ENCODE measurements at regions not wholly inside any gene's neighbourhood (a gene's known extent, or its start where the extent isn't known, plus 50 kb on each side); places are given as distances from the start of the nearest gene placed in this dataset.

DNA sequence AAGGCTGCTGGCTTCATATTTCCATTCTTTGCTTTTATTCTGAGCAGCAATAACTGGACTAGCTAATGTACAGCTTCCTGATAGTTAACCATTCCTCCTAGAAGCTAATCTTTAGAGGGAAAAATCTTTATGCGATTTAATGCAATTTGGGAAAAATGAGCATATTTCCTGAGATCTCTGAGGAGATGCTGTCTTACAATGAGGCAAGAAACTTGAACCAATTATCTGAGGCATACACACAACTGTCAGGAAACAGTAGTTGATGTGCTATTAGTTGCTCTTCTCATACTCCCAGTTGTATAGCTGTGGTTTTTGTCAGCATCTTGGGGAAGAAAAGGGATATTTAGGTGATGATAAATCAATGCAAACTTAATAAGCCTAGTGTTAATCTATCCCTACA lies 265.9 kb downstream of the NEBL start:
- TF ChIP-seq, protein P1, sequence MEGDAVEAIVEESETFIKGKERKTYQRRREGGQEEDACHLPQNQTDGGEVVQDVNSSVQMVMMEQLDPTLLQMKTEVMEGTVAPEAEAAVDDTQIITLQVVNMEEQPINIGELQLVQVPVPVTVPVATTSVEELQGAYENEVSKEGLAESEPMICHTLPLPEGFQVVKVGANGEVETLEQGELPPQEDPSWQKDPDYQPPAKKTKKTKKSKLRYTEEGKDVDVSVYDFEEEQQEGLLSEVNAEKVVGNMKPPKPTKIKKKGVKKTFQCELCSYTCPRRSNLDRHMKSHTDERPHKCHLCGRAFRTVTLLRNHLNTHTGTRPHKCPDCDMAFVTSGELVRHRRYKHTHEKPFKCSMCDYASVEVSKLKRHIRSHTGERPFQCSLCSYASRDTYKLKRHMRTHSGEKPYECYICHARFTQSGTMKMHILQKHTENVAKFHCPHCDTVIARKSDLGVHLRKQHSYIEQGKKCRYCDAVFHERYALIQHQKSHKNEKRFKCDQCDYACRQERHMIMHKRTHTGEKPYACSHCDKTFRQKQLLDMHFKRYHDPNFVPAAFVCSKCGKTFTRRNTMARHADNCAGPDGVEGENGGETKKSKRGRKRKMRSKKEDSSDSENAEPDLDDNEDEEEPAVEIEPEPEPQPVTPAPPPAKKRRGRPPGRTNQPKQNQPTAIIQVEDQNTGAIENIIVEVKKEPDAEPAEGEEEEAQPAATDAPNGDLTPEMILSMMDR (IDR thresholded peaks at IDR 0.05; ENCODE audit: control extremely low read depth, extremely low read depth), result no peak
- H3K36me3 ChIP-seq (ENCODE audit: control insufficient read depth in 4 of 4, insufficient read depth in 4 of 4, low read length in 4 of 4), result no peaks in the 10 kb centered on the region
- H3K4me1 ChIP-seq (ENCODE audit: control insufficient read depth in 5 of 5, insufficient read depth in 5 of 5, low read length in 5 of 5), result peaks cover 0 to 6% (median 0%) of the 10 kb centered on the region in 5 donors
- H3K9me3 ChIP-seq (ENCODE audit: control insufficient read depth in 4 of 4, insufficient read depth in 3 of 4, low read length in 3 of 4), result no peaks in the 10 kb centered on the region
- H3K27ac ChIP-seq (ENCODE audit: low read depth in 1 of 2, low read length in 1 of 2), result no peak overlapping the region
- no peak overlapping the region for H3K4me3 ChIP-seq
- no peaks in the 10 kb centered on the region for H3K27me3 ChIP-seq (ENCODE audit: control insufficient read depth in 3 of 3, insufficient read depth in 3 of 3, low read length in 2 of 3)
- WGBS, 2 donors, result 95% methylated on average over 1 of the region's 1 CpG
- ATAC-seq (ENCODE audit: insufficient read depth, low FRiP score) (no peak), DNase-seq (no peak)
- H3K9ac ChIP-seq (ENCODE audit: insufficient read depth in 1 of 2, low read length in 2 of 2), result no peak overlapping the region

DNA sequence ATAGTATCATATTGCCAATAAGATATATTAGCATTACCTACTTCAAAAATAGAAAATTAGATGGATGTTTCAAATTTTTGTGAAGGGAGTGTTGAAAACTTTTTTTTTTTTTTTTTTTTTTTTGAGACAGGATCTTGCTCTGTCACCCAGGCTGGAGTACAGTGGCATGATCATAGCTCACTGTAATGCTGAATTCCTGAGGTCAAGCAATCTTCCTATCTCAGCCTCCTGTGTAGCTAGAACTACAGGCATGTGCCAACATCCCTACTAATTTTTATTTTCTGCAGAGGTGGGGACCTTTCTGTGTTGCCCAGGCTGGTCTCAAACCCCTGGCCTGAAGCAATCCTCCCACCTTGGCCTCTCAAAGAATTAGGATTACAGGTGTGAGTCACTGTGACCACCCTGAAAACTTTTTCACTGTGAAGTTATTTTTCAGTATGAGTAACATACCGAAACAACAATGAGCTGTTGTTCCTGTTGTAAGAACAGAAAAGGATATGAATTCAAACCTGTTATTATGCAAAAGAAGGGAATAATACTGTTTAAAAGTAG lies 266.9 kb downstream of the NEBL start:
- TF ChIP-seq, protein P1 (IDR thresholded peaks at IDR 0.05; ENCODE audit: control extremely low read depth, extremely low read depth), result no peak
- ATAC-seq (ENCODE audit: insufficient read depth, low FRiP score) (no peak), DNase-seq (no peak)
- Histone ChIP-seq H3K4me3 (no peak overlapping the region), H3K9me3 (ENCODE audit: control insufficient read depth in 4 of 4, insufficient read depth in 3 of 4, low read length in 3 of 4) (no peaks in the 10 kb centered on the region), H3K27ac (ENCODE audit: low read depth in 1 of 2, low read length in 1 of 2) (no peak overlapping the region), H3K9ac (ENCODE audit: insufficient read depth in 1 of 2, low read length in 2 of 2) (no peak overlapping the region), H3K27me3 (ENCODE audit: control insufficient read depth in 3 of 3, insufficient read depth in 3 of 3, low read length in 2 of 3) (no peaks in the 10 kb centered on the region), H3K4me1 (ENCODE audit: control insufficient read depth in 5 of 5, insufficient read depth in 5 of 5, low read length in 5 of 5) (no peaks in the 10 kb centered on the region), H3K36me3 (ENCODE audit: control insufficient read depth in 4 of 4, insufficient read depth in 4 of 4, low read length in 4 of 4) (no peaks in the 10 kb centered on the region)
- 89% methylated on average over 1 of the region's 1 CpG for WGBS, 2 donors

DNA sequence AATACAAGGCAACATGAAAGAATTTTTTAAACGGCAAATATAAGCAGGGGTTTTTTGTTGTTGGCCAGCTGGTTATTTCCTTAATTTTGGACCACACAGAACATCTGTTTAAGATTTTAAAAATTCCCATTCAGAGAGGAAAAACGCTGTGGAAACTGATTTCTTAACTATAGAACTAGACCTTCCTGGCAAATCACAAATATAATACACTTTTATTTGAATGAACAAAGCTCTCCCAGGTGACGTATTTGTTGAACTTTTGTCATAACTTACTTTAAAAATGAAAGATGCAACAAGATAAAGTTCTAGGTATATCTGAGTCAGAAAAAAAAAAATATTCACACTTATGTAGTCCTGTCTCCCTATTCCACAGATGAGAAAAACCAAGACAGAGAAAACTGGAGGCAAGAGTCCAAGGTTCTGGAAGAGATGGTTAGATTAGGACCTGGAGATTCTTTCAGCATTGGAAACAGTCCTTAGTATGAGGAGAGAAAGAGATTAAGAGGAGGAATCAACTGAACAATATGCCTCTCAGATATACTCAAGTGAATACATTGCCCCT lies 269.1 kb downstream of the NEBL start:
- TF ChIP-seq, protein P1 (IDR thresholded peaks at IDR 0.05; ENCODE audit: control extremely low read depth, extremely low read depth), result no peak
- no peak overlapping the region for H3K9ac ChIP-seq (ENCODE audit: insufficient read depth in 1 of 2, low read length in 2 of 2)
- no peak overlapping the region for H3K4me3 ChIP-seq
- DNase-seq (no peak), ATAC-seq (ENCODE audit: insufficient read depth, low FRiP score) (no peak)
- no peak overlapping the region for H3K27ac ChIP-seq (ENCODE audit: low read depth in 1 of 2, low read length in 1 of 2)
- H3K4me1 ChIP-seq (ENCODE audit: control insufficient read depth in 5 of 5, insufficient read depth in 5 of 5, low read length in 5 of 5), result peaks cover 0 to 6% (median 5%) of the 10 kb centered on the region in 5 donors
- H3K36me3 ChIP-seq (ENCODE audit: control insufficient read depth in 4 of 4, insufficient read depth in 4 of 4, low read length in 4 of 4), result no peaks in the 10 kb centered on the region
- H3K27me3 ChIP-seq (ENCODE audit: control insufficient read depth in 3 of 3, insufficient read depth in 3 of 3, low read length in 2 of 3), result no peaks in the 10 kb centered on the region
- 80 to 90% methylated on average over 3 of the region's 3 CpGs for WGBS, 2 donors
- no peaks in the 10 kb centered on the region for H3K9me3 ChIP-seq (ENCODE audit: control insufficient read depth in 4 of 4, insufficient read depth in 3 of 4, low read length in 3 of 4)

GRCh38 chr10:20627087-20627486 lies 270.0 kb downstream of the NEBL start:
- 62 to 74% methylated on average over 1 of the region's 1 CpG for WGBS, 2 donors
- H3K27me3 ChIP-seq (ENCODE audit: control insufficient read depth in 3 of 3, insufficient read depth in 3 of 3, low read length in 2 of 3), result no peaks in the 10 kb centered on the region
- H3K36me3 ChIP-seq (ENCODE audit: control insufficient read depth in 4 of 4, insufficient read depth in 4 of 4, low read length in 4 of 4), result no peaks in the 10 kb centered on the region
- no peak overlapping the region for H3K9ac ChIP-seq (ENCODE audit: insufficient read depth in 1 of 2, low read length in 2 of 2)
- no peak for ATAC-seq (ENCODE audit: insufficient read depth, low FRiP score)
- no peak for DNase-seq
- peaks cover 0 to 15% (median 5%) of the 10 kb centered on the region in 5 donors for H3K4me1 ChIP-seq (ENCODE audit: control insufficient read depth in 5 of 5, insufficient read depth in 5 of 5, low read length in 5 of 5)
- H3K9me3 ChIP-seq (ENCODE audit: control insufficient read depth in 4 of 4, insufficient read depth in 3 of 4, low read length in 3 of 4), result no peaks in the 10 kb centered on the region
- no peak overlapping the region for H3K4me3 ChIP-seq
- TF ChIP-seq, protein P1 (IDR thresholded peaks at IDR 0.05; ENCODE audit: control extremely low read depth, extremely low read depth), result no peak
- H3K27ac ChIP-seq (ENCODE audit: low read depth in 1 of 2, low read length in 1 of 2), result no peak overlapping the region
